ENCODE measurements at regions not wholly inside any gene's neighbourhood (a gene's known extent, or its start where the extent isn't known, plus 50 kb on each side); places are given as distances from the start of the nearest gene placed in this dataset.
"Not testable (repeated sequence)": the region's sequence is repeated elsewhere in the genome, so short reads cannot be mapped to it uniquely, and the experiment has no call there.

DNA sequence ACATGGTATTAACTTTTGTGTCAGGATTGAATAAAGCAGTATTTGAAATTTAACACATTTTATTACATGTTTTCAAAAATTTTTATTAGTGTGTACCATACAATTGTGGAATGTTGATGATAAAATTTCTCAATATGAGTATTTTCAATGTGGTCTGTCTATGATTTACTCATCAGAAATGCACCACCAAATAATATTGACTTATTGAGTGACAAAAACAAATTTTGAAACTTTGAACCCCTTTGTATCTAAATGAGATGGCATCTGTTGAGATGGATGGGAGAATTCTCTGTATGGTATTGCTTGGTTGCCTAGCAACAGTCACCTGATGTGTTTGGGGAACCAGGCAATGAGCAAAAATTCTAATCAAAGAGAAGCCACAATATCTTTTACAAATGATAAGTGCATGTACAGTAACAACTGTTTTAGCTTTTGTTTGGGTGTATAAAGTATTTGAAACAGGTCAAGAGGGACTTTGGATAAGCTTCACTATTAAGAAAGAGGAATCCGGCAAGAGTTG lies 400.1 kb downstream of the CCDC85A start:
- no peaks in the 10 kb centered on the region for H3K4me1 ChIP-seq
- TF ChIP-seq POLR2A (IDR thresholded peaks at IDR 0.05) (no peak), CTCF (IDR thresholded peaks at IDR 0.05) (no peak)
- H3K36me3 ChIP-seq: no peaks in the 10 kb centered on the region
- no peaks in the 10 kb centered on the region for H3K9me3 ChIP-seq
- no peak overlapping the region for H3K27ac ChIP-seq
- no peaks in the 10 kb centered on the region for H3K27me3 ChIP-seq
- DNase-seq: no peak
- no peak overlapping the region for H3K4me3 ChIP-seq
- 65 to 89% methylated on average over 1 of the region's 1 CpG for WGBS, 2 donors
- intact Hi-C loops (cut with DNase I): no loop called here

DNA sequence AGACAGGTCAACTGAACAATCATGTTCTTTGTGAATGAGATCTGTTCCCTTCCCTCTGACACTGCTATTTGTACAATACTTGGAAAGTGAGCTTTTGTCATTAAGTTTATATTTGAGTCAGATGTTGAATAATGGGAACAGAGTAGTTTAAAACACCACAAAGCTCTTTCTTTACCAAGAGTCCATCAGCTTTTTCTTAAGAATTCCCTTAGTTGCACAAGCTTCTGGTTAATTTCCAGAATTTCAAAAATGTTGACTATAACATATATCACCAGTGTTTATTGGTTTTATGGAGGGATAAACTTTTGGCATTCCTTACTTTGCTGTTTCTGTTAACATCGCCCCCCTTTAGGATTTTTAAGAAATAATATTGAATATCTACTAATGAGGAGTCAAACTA lies 403.7 kb downstream of the CCDC85A start:
- no peak for TF ChIP-seq CTCF (IDR thresholded peaks at IDR 0.05)
- TF ChIP-seq POLR2A (IDR thresholded peaks at IDR 0.05): no peak
- DNase-seq: no peak
- Histone ChIP-seq H3K27me3 (no peaks in the 10 kb centered on the region), H3K9me3 (no peaks in the 10 kb centered on the region), H3K4me3 (no peak overlapping the region), H3K36me3 (no peaks in the 10 kb centered on the region), H3K27ac (no peak overlapping the region), H3K4me1 (no peaks in the 10 kb centered on the region)
- WGBS, 2 donors: 58 to 64% methylated on average over 1 of the region's 1 CpG
- intact Hi-C loops (cut with DNase I): no loop called here

DNA sequence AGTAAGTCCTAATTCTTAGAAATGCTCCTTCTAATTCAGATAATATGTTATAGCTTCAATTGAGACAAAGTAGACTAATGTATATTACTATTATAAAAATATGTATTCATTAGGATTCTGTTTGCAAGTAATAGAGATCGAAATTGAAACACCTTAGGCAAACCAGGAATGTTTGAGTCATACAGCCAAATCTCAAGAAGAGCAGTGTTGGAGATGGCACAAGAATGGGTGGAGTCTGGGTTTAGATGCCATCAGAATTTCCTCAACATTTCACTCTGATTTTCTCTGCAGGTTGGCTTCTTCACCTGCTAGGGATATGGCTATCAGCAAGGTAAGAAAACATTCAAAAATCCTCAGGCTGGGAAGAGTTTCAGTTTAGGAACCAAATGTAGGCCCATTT lies 405.4 kb downstream of the CCDC85A start:
- WGBS, 2 donors: 41 to 68% methylated on average over 1 of the region's 1 CpG
- DNase-seq: no peak

GRCh38 chr2:56589835-56590234 lies 406.0 kb downstream of the CCDC85A start:
- TF ChIP-seq CTCF (IDR thresholded peaks at IDR 0.05): no peak
- no peak for TF ChIP-seq POLR2A (IDR thresholded peaks at IDR 0.05)
- DNase-seq: no peak
- no peaks in the 10 kb centered on the region for H3K4me1 ChIP-seq

More for the DNA sequence above, 405.4 kb downstream of the CCDC85A start:
- no peak overlapping the region for H3K4me3 ChIP-seq
- TF ChIP-seq CTCF (IDR thresholded peaks at IDR 0.05) (no peak), POLR2A (IDR thresholded peaks at IDR 0.05) (no peak)
- H3K36me3 ChIP-seq: no peaks in the 10 kb centered on the region
- intact Hi-C loops (cut with DNase I): no loop called here
- no peak overlapping the region for H3K27ac ChIP-seq
- H3K9me3 ChIP-seq: no peaks in the 10 kb centered on the region
- no peaks in the 10 kb centered on the region for H3K4me1 ChIP-seq
- no peaks in the 10 kb centered on the region for H3K27me3 ChIP-seq

DNA sequence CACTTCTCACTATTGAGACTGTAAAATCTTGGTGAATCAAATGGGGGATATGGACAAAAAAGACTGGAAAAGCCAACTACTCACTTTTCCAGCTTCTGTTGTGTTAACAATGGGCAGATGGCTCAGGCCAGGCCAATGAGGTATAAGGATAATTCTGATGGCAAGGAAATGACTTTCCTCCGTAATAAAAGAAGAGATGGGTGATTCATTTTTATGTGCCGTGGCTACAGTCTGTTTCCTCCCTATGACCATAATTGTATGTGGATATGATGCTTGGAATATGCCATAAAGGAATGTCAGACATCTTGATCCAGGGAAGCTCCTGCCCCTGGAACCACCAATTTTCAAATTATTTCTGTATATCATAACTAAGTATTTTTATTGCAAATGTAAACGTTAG lies 406.8 kb downstream of the CCDC85A start:
- no peak for DNase-seq
- H3K27me3 ChIP-seq: no peaks in the 10 kb centered on the region
- TF ChIP-seq CTCF (IDR thresholded peaks at IDR 0.05) (no peak), POLR2A (IDR thresholded peaks at IDR 0.05) (no peak)
- H3K36me3 ChIP-seq: no peaks in the 10 kb centered on the region
- no peak overlapping the region for H3K4me3 ChIP-seq
- no peak overlapping the region for H3K27ac ChIP-seq
- intact Hi-C loops (cut with DNase I): no loop called here
- H3K9me3 ChIP-seq: no peaks in the 10 kb centered on the region
- WGBS, 2 donors: 36 to 57% methylated on average over 3 of the region's 3 CpGs
- no peaks in the 10 kb centered on the region for H3K4me1 ChIP-seq

More at GRCh38 chr2:56589835-56590234, 406.0 kb downstream of the CCDC85A start:
- no peak overlapping the region for H3K4me3 ChIP-seq
- H3K27me3 ChIP-seq: no peaks in the 10 kb centered on the region
- no peak overlapping the region for H3K27ac ChIP-seq
- H3K36me3 ChIP-seq: no peaks in the 10 kb centered on the region
- intact Hi-C loops (cut with DNase I): no loop called here
- no peaks in the 10 kb centered on the region for H3K9me3 ChIP-seq

- DNase-seq; H3K9me3 ChIP-seq; H3K36me3 ChIP-seq; H3K4me1 ChIP-seq; H3K27ac ChIP-seq; H3K4me3 ChIP-seq; intact Hi-C loops (cut with DNase I); H3K27me3 ChIP-seq: not testable (repeated sequence)
- WGBS, 2 donors: 40 to 70% methylated on average over 1 to 8 of the region's 9 CpGs
Observed at GRCh38 chr2:56606086-56606485, 422.3 kb downstream of the CCDC85A start.

Measured in esophagus squamous epithelium (tissue), 5 donors.